Esophagus squamous epithelium (tissue), 5 donors: ENCODE measurements at regions not wholly inside any gene's neighbourhood (a gene's known extent, or its start where the extent isn't known, plus 50 kb on each side); places are given as distances from the start of the nearest gene placed in this dataset.

Source experiments
- DNase-seq: peaks from one replicate; lab custom pipeline; 2025; lab: John Stamatoyannopoulos, UW
- H3K27ac ChIP-seq, 4 donors: fragments of 200-600 bp; sonication (generic); one replicate each; pipeline ENCODE4 v1.5.1; 2016 to 2019; ENCODE audit warnings: mild to moderate bottlenecking in 1 of 4
- H3K27me3 ChIP-seq, 4 donors: fragments of 200-600 bp; sonication (generic); 1 replicate in 3 of 4; 2 replicates in 1 of 4; pipeline versions ENCODE4 v1.5.1 to v1.6.0; 2017 to 2021; ENCODE audit warnings: antibody characterized with exemption in 1 of 4
- H3K36me3 ChIP-seq, 3 donors: fragments of 200-600 bp; sonication (generic); one replicate each; pipeline ENCODE4 v1.5.1; 2016 to 2019
- H3K4me1 ChIP-seq, 3 donors: fragments of 200-600 bp; sonication (generic); one replicate each; pipeline ENCODE4 v1.5.1; 2017 to 2019
- H3K4me3 ChIP-seq, 4 donors: fragments of 200-600 bp; sonication (generic); 1 replicate in 3 of 4; 2 replicates in 1 of 4; pipeline ENCODE4 v1.5.1; 2016 to 2019; ENCODE audit warnings: mild to moderate bottlenecking in 2 of 4, moderate library complexity in 1 of 4
- H3K9me3 ChIP-seq, 3 donors: fragments of 200-600 bp; sonication (generic); one replicate each; pipeline ENCODE4 v1.5.1; 2016 to 2019
- POLR2A ChIP-seq, 4 donors: fragments of 450-650 bp; IDR thresholded peaks; one replicate each; pipeline ENCODE4 v1.6.1; 2017; ENCODE audit warnings: antibody characterized with exemption in 4 of 4, mild to moderate bottlenecking in 4 of 4, moderate library complexity in 3 of 4
- WGBS, 2 donors: methylation state at CpG; one replicate each; pipeline ENCODE4 v1.1.5; 2018; 5-methylcytosine and 5-hydroxymethylcytosine counted together
- intact Hi-C: fragments of 100-400 bp; cut with DNase I; formaldehyde crosslinking; loops from one replicate; pipeline ENCODE4 v1.15.0; 2022
- TF ChIP-seq, protein P1 (sequence below), 6 experiments: fragments of 450-650 bp in 4 of 6; fragments of 200-600 bp in 2 of 6; sonication (generic) in 2 of 6; IDR thresholded peaks; one replicate each; pipeline ENCODE4 v1.5.1; 2016 to 2019; ENCODE audit warnings: antibody characterized with exemption in 6 of 6, mild to moderate bottlenecking in 4 of 6, moderate library complexity in 4 of 6
- donor health status: DM: yes; HTN: yes; CAD: no.

DNA sequence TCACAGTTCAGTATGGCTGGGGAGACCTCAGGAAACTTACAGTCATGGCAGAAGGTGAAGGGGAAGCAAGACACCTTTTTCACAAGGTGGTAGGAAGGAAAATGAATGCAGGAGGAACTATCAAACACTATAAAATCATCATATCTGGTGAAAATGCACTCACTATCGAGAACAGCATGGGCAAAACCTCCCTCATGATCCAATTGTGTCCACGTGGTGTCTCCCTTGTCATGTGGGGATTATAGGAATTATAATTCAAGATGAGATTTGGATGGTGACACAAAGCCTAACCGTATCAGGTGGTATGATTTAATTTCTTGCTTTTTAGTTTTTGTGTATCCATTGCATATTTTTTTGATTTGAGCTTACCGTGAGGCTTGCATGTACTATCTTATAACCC, 133.2 kb upstream of the SYNCRIP start:
- Histone ChIP-seq H3K27ac (no peak overlapping the region), H3K4me3 (no peak overlapping the region), H3K4me1 (no peaks in the 10 kb centered on the region), H3K36me3 (no peaks in the 10 kb centered on the region), H3K27me3 (no peaks in the 10 kb centered on the region), H3K9me3 (no peaks in the 10 kb centered on the region)
- WGBS, 2 donors, result 62 to 69% methylated on average over 4 of the region's 4 CpGs
- no peak for DNase-seq
- TF ChIP-seq POLR2A (IDR thresholded peaks at IDR 0.05), result no peak
- TF ChIP-seq, protein P1, sequence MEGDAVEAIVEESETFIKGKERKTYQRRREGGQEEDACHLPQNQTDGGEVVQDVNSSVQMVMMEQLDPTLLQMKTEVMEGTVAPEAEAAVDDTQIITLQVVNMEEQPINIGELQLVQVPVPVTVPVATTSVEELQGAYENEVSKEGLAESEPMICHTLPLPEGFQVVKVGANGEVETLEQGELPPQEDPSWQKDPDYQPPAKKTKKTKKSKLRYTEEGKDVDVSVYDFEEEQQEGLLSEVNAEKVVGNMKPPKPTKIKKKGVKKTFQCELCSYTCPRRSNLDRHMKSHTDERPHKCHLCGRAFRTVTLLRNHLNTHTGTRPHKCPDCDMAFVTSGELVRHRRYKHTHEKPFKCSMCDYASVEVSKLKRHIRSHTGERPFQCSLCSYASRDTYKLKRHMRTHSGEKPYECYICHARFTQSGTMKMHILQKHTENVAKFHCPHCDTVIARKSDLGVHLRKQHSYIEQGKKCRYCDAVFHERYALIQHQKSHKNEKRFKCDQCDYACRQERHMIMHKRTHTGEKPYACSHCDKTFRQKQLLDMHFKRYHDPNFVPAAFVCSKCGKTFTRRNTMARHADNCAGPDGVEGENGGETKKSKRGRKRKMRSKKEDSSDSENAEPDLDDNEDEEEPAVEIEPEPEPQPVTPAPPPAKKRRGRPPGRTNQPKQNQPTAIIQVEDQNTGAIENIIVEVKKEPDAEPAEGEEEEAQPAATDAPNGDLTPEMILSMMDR (IDR thresholded peaks at IDR 0.05), result no peak
- intact Hi-C loops, result no loop called here

DNA sequence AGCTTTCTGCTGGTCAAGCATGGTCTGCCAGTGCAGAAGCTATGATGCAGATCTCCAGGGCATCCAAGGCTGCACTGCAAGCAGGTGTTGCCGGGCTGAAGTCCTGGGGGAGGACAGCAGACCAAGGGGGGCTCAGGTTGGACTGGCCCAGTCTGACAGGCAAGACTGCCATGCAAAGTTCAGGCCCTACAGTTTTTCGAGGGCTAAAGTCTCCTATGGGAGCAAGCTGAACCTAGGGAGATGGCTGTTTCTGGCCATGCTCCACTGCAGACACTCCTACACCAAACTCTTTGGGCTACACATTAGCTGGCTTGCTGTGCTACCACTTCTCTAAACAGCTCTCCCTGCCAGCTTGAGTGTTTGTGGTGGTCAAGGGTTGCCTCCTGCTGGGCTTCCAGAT, 130.0 kb upstream of the SYNCRIP start:
- 100% methylated on average over 1 of the region's 2 CpGs; no CpG with 5 or more reads in 1 of the 2 donors for WGBS, 2 donors

GRCh38 chr6:85771925-85772430, 129.3 kb upstream of the SYNCRIP start:
- no peak for DNase-seq
- Histone ChIP-seq H3K4me1 (no peaks in the 10 kb centered on the region), H3K27ac (no peak overlapping the region), H3K9me3 (no peaks in the 10 kb centered on the region), H3K27me3 (no peaks in the 10 kb centered on the region), H3K36me3 (no peaks in the 10 kb centered on the region), H3K4me3 (no peak overlapping the region)
- no peak for TF ChIP-seq POLR2A (IDR thresholded peaks at IDR 0.05)
- TF ChIP-seq, protein P1 (IDR thresholded peaks at IDR 0.05), result no peak
- intact Hi-C loops, result no loop called here
- WGBS, 2 donors, result 79% methylated on average over 3 of the region's 3 CpGs

More for the DNA sequence above, 130.0 kb upstream of the SYNCRIP start:
- no peaks in the 10 kb centered on the region for H3K27me3 ChIP-seq
- intact Hi-C loops, result no loop called here
- H3K4me1 ChIP-seq, result no peaks in the 10 kb centered on the region
- no peaks in the 10 kb centered on the region for H3K9me3 ChIP-seq
- no peaks in the 10 kb centered on the region for H3K36me3 ChIP-seq
- no peak for DNase-seq
- no peak for TF ChIP-seq POLR2A (IDR thresholded peaks at IDR 0.05)
- TF ChIP-seq, protein P1 (IDR thresholded peaks at IDR 0.05), result no peak
- H3K4me3 ChIP-seq, result no peak overlapping the region
- no peak overlapping the region for H3K27ac ChIP-seq

- intact Hi-C loops, result no loop called here
- no peak for TF ChIP-seq POLR2A (IDR thresholded peaks at IDR 0.05)
- TF ChIP-seq, protein P1 (IDR thresholded peaks at IDR 0.05), result no peak
- Histone ChIP-seq H3K27me3 (no peaks in the 10 kb centered on the region), H3K9me3 (no peaks in the 10 kb centered on the region), H3K27ac (no peak overlapping the region), H3K4me3 (no peak overlapping the region), H3K4me1 (no peaks in the 10 kb centered on the region), H3K36me3 (no peaks in the 10 kb centered on the region)
- DNase-seq, result no peak
- WGBS, 2 donors, result 56 to 71% methylated on average over 2 of the region's 2 CpGs
Measured at GRCh38 chr6:85771455-85771854, 128.8 kb upstream of the SYNCRIP start.

DNA sequence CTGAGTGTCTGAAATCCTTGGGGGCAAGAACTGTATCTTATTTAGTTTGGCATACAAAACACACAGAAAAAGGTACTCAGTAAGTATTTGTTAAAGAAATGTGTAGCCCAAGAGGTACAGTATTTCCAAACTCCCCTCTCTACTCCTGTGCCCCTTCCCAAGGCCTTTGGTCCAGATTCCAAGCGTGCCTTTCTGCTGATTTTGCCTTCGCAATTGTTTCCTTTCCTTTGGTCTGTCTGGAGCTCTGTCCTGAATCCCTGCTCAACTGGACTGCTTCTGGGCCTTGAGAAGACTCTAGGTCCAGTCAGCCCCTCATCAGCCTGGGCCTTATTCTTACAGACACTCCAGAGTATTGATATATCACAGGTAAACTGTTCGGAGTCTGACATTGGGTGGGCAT, 122.2 kb upstream of the SYNCRIP start:
- WGBS, 2 donors, result 93 to 95% methylated on average over 3 of the region's 3 CpGs
- Histone ChIP-seq H3K4me3 (no peak overlapping the region), H3K9me3 (no peaks in the 10 kb centered on the region), H3K27ac (no peak overlapping the region), H3K27me3 (no peaks in the 10 kb centered on the region), H3K4me1 (no peaks in the 10 kb centered on the region), H3K36me3 (no peaks in the 10 kb centered on the region)
- TF ChIP-seq POLR2A (IDR thresholded peaks at IDR 0.05), result no peak
- TF ChIP-seq, protein P1 (IDR thresholded peaks at IDR 0.05), result no peak
- no peak for DNase-seq
- intact Hi-C loops, result no loop called here
